Activated CD8-positive, alpha-beta memory T cell treated with anti-CD3 and anti-CD28 coated beads, Interleukin-2, amount 50 U/mL, for 1 hour (primary cell): ENCODE measurements at regions not wholly inside any gene's neighbourhood (a gene's known extent, or its start where the extent isn't known, plus 50 kb on each side); places are given as distances from the start of the nearest gene placed in this dataset.

ENCODE experiments used
- DNase-seq: peaks from one replicate; pipeline ENCODE4 v3.0.0-alpha.2; 2020; ENCODE audit errors: extremely low read depth

DNA sequence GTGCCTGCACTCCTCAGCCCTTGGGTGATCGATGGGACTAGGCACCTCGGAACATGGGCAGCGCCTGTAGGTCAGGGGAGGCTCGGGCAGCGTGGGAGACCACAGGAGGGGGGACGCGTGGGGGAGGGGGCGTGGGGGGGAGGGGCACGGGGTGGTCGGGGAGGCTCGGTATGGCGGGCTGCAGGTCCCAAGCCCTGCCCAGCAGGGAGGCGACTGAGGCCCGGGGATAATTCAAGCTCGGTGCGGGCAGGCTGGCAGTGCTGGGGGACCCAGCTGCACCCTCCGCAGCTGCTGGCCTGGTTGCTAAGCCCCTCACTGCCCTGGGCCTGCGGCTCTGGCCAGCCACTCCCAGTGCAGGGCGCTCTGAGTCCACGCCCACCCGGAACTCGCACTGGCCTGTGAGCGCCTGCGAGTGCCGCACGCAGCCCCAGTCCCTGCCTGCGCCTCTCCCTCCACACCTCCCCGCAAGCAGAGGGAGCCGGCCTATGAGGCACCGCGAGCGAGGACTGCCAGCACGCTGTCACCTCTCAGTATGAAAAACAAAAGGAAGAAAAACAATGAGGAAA lies 1698.3 kb upstream of the RAG2 start:
- DNase-seq, result no peak

- DNase-seq, result no peak
Measured at GRCh38 chr11:38282718-38283117, 1684.7 kb upstream of the RAG2 start.

DNA sequence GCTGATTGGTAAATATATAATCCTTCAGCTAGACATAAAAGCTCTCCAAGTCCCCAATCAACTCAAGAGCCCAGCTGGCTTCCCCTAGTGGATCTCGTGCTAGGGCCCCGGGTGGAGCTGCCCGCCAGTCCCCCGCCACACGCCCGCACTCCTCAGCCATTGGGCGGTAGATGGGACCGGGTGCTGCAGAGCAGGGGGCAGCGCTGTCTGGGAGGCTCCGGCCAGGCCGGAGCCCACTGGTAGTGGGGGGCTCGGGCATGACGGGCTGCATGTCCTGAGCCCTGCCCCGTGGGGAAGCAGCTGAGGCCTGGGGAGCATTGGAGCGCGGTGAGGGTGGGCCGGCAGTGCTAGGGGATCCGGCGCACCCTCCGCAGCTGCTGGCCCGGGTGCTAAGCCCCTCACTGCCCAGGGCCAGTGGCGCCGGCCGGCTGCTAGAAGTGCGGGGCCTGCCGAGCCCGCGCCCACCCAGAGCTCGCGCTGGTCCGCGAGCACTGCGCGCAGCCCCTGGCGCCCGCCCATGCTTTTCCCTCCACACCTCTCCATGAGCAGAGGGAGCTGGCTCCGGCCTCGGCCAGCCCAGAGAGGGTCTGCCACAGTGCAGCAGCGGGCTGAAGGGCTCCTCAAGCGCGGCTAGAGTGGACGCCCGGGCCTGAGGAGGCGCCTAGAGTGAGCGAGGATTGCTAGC lies 1680.6 kb upstream of the RAG2 start:
- DNase-seq, result no peak

GRCh38 chr11:38274031-38274430 lies 1676.0 kb upstream of the RAG2 start:
- DNase-seq, result no peak

- DNase-seq, result no peak
Measured at GRCh38 chr11:38272376-38272775, 1674.3 kb upstream of the RAG2 start.

DNA sequence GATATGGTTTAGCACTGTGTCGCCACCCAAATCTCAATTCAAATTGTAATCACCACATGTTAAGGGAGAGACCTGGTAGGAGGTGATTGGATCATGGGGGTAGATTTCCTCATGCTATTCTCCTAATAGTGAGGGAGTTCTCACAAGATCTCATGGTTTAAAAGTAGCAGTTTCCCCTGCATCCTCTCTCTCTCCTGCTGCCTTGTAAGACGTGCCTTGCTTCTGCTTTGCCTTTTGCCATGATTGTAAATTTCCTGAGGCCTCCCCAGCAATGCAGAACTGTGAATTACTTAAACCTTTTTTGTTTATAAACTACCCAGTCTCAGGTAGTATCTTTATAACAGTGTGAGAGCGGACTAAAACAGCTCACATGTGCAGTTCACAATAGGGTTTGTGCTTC lies 1668.7 kb upstream of the RAG2 start:
- DNase-seq, result no peak

DNA sequence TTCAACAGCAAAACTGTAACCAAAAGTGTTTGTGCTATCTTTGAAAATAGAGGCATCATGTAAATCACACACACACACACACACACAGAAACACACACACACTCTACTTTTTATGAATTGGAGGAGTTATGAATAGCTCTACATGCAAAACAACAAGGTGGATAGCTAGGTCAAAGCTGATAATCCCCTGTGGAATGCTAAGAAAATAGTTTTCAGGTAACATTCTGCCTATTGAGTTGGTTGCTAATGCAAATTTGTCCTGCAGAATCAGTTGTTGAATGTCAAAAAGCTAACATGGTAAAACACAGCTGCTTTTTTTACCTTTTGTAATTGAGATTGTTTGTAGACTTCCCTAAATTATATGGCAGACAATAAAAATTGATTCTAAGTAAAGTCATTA lies 1658.4 kb upstream of the RAG2 start:
- no peak for DNase-seq

DNA sequence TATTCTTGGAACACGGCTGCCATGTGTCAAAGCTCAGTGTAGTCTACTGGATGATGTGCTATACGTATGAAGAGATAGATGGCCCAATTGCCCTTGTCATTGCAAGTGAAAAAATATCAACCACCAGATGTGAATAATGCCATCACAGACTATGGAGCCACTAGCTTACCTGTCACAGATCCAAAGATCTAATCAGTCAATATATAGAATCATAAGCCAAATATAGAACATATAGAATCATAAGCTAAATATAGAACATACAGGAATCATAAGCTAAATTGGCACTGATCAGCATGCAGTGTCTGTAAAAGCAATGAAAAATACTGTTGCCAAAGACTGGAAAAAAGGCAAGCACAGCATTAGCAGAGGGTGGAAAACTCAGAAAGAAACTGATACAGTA lies 1656.9 kb upstream of the RAG2 start:
- DNase-seq, result no peak

- DNase-seq, result no peak
Measured at GRCh38 chr11:38252620-38253019, 1654.6 kb upstream of the RAG2 start.

- no peak for DNase-seq
Measured at GRCh38 chr11:38246451-38246850, 1648.4 kb upstream of the RAG2 start.

DNA sequence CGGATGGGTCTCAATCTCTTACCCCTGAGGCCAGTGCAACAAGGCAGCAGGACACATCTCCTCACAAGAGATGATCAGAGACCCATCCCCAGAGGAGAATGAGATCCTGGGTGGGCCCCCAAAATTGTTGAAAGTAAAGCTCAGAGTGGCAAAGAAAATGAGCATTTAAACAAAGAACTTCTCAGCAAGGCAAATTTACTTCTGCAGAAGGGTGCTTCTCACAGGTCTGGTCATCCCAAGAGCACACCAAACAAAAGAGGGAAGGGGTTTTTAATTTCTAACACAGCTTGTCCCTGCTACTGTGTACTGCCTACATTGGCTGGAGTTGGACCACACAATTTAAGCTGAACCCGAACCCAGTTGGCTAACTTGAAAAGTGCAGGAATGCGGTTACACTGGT lies 1628.6 kb upstream of the RAG2 start:
- DNase-seq, result no peak

DNA sequence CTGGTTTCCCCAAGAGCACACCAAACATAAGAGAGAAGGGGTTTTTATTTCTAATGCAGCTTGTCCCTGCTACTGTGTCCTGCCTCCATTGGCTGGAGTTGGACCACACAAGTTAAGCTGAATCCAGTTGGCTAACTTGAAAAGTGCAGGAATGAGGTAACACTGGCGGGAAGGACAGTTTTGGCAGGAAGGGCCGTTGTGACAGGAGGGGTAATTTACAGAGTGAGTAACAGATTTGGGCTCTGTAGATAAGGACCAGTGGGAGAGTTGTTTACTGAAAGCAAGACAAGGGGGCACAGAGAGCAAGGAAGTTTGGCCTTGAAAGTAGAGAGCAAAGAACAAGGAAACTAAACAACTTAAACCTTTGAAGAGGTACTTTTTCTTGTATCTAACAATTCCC lies 1623.3 kb upstream of the RAG2 start:
- DNase-seq, result no peak

DNA sequence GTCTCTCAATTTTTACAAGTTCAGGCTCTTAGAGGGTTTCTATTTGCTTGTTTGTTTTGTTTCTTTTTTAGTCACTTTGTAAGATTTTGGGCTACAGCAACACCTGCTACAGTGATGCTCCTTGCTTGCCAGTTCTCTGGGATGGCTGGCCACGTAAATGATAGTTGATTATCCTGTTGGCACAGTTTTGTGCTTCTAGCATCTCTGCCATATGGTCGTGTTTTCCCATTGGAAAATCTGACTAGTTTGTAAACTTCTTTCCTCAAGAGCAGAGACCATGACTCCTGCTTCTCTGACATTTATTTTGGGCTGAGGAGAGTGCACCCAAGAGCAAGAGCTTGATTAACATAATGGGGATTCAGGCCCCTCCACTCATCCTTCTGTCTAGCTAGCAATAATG lies 1621.6 kb upstream of the RAG2 start:
- no peak for DNase-seq

- no peak for DNase-seq
Measured at GRCh38 chr11:38208951-38209350, 1610.9 kb upstream of the RAG2 start.

GRCh38 chr11:38206663-38207062 lies 1608.6 kb upstream of the RAG2 start:
- DNase-seq, result no peak

DNA sequence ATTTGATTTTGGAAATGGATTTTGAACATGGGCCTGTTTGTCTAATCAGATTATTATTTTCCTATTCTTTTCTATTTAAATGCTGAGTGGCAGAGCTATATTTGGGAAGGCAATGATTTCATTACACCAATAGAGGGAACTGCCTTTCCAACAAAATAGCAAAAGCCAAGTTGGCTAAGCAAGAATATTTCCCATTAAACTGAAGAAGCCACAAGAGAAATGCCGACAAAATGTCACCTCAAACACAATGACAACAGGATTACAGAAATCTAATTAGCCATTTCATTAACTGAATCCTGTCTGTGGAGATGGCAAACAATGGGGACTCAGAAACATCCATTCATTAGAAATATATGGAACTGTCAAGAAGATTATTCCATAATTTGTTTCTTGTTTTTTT lies 1593.1 kb upstream of the RAG2 start:
- no peak for DNase-seq

- DNase-seq, result no peak
Measured at GRCh38 chr11:38182126-38182866, 1584.3 kb upstream of the RAG2 start.

DNA sequence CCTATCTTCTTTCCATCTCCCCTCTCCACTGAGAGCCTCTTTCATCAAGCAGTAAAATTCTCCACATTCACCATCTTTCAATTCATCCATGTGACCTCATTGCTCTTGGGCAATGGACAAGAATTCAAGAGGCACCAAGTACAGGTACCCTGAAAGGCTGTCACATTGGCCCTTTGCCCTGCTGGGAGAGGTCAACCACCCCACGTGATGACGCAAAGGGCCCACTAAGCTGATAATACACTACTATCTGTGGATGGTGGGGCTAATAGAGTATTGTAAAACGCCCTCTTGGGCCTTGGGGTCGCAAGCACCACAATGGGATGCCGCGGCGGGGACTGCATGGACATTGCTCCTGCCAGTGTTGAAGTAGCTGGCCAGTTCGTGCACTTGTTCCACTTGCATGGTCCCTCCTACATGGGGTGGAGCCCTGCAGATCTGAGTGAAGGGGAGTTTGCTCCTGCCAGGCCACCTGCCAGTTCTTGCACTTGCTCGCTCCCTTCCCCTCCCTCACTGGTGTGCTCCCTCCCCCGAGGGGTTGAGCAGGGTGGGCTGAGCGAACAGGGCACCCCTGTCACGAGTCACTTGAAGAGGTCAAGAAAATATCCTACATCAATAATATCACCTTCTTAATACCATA lies 1578.8 kb upstream of the RAG2 start:
- DNase-seq, result no peak

- DNase-seq, result no peak
Measured at GRCh38 chr11:38173676-38174075, 1575.6 kb upstream of the RAG2 start.

DNA sequence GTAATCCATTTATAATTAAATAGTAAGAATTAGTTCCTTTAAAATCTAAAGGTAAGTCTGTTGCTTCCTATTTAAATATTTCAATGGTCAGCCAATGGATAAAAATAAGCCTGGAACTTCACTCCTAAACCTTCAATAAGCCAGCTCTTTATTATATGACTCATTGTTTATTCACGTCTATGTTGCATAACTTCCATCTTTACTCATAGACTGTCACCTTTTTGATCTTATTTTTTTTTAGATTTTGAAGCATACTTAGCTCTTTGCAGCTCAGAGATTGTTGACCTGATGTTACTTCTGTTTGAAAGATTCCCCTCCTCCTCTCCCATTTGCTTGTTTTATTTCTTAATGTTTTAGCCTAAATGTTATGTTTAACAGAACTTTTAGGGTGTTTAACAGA lies 1571.2 kb upstream of the RAG2 start:
- no peak for DNase-seq

- DNase-seq, result no peak
Measured at GRCh38 chr11:38163526-38163925, 1565.5 kb upstream of the RAG2 start.

- DNase-seq, result no peak
Measured at GRCh38 chr11:38160433-38160832, 1562.4 kb upstream of the RAG2 start.

DNA sequence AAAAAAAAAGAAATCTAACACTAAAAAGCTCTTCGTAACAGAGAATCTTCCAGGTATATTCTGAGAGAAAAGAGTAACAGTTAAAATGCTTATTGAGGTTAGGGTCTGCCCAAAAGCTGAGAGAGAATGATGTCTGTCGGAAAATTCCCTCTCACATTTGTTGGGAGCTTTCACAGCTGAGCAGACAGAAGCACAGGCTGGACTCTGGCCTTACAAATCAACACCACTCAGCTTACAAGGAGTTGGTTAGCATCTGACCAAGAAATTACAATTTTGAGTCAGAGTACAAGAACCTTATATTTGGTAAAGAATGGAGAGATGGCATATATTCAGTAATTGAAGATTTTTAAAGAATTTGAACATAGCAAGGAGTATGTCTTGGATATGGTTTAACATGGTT lies 1561.0 kb upstream of the RAG2 start:
- DNase-seq, result no peak
